ENCODE measurements at regions not wholly inside any gene's neighbourhood (a gene's known extent, or its start where the extent isn't known, plus 50 kb on each side); places are given as distances from the start of the nearest gene placed in this dataset.

- no peak for TF ChIP-seq POLR2A (IDR thresholded peaks at IDR 0.05; ENCODE audit: extremely low read depth, insufficient read length)
- TF ChIP-seq, protein P1, sequence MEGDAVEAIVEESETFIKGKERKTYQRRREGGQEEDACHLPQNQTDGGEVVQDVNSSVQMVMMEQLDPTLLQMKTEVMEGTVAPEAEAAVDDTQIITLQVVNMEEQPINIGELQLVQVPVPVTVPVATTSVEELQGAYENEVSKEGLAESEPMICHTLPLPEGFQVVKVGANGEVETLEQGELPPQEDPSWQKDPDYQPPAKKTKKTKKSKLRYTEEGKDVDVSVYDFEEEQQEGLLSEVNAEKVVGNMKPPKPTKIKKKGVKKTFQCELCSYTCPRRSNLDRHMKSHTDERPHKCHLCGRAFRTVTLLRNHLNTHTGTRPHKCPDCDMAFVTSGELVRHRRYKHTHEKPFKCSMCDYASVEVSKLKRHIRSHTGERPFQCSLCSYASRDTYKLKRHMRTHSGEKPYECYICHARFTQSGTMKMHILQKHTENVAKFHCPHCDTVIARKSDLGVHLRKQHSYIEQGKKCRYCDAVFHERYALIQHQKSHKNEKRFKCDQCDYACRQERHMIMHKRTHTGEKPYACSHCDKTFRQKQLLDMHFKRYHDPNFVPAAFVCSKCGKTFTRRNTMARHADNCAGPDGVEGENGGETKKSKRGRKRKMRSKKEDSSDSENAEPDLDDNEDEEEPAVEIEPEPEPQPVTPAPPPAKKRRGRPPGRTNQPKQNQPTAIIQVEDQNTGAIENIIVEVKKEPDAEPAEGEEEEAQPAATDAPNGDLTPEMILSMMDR (IDR thresholded peaks at IDR 0.05; ENCODE audit: low read depth, low read length): no peak
- no peak for TF ChIP-seq MAX (IDR thresholded peaks at IDR 0.05; ENCODE audit: low read depth, low read length)
Measured at GRCh38 chr21:28858424-28858823, 134.3 kb downstream of the LTN1 start.

Data from NB4 (cell line).